Body of pancreas (tissue), 4 donors: ENCODE measurements at regions not wholly inside any gene's neighbourhood (a gene's known extent, or its start where the extent isn't known, plus 50 kb on each side); places are given as distances from the start of the nearest gene placed in this dataset.
"Not testable (repeated sequence)": the region's sequence is repeated elsewhere in the genome, so short reads cannot be mapped to it uniquely, and the experiment has no call there.

Experiments used
- ATAC-seq: fragments of 150-250 bp; one replicate; pipeline ENCODE4 v1.9.1; 2016
- DNase-seq, 4 donors: peaks; one replicate each; pipeline ENCODE4 v3.0.0-alpha.2; 2019
- H3K27ac ChIP-seq, 4 donors: fragments of 200-600 bp; sonication (generic); 1 replicate in 3 of 4; 2 replicates in 1 of 4; pipeline versions ENCODE4 v1.5.1 to v1.6.1; 2016 to 2019; ENCODE audit warnings: mild to moderate bottlenecking in 1 of 4, mixed read lengths in 1 of 4, moderate library complexity in 1 of 4
- H3K27me3 ChIP-seq, 2 donors: fragments of 200-600 bp; sonication (generic); one replicate each; pipeline ENCODE4 v1.6.0; 2016; ENCODE audit warnings: mild to moderate bottlenecking in 1 of 2
- H3K36me3 ChIP-seq, 2 donors: fragments of 200-600 bp; sonication (generic); replicated peaks in 1 of 2; 2 replicates each; pipeline ENCODE4 v1.5.1; 2016; ENCODE audit warnings: low read depth in 2 of 2; ENCODE audit not compliant: insufficient read depth in 1 of 2
- H3K4me1 ChIP-seq: fragments of 200-600 bp; sonication (generic); one replicate; pipeline ENCODE4 v1.6.0; 2016
- H3K4me3 ChIP-seq, 2 donors: fragments of 200-600 bp; sonication (generic); 1 replicate in 1 of 2; 2 replicates in 1 of 2; pipeline ENCODE4 v1.5.1; 2016 to 2019
- H3K9me3 ChIP-seq, 3 donors: fragments of 200-600 bp; sonication (generic); 1 replicate in 2 of 3; 2 replicates in 1 of 3; pipeline ENCODE4 v1.5.1; 2016
- CTCF ChIP-seq, 7 experiments: fragments of 450-650 bp in 4 of 7; fragments of 200-600 bp in 3 of 7; sonication (generic) in 3 of 7; IDR thresholded peaks; one replicate each; pipeline ENCODE4 v1.5.1; 2016 to 2019; ENCODE audit warnings: antibody characterized with exemption in 7 of 7
- POLR2A ChIP-seq, 3 donors: fragments of 450-650 bp; IDR thresholded peaks; one replicate each; pipeline ENCODE4 v1.6.1; 2016; ENCODE audit warnings: antibody characterized with exemption in 3 of 3, mild to moderate bottlenecking in 2 of 3
- WGBS, 2 donors: methylation state at CpG; one replicate each; pipeline ENCODE4 v1.1.5; 2017; 5-methylcytosine and 5-hydroxymethylcytosine counted together
- intact Hi-C: fragments of 100-400 bp; cut with DNase I; formaldehyde crosslinking; loops from one replicate; pipeline ENCODE4 v1.15.1; 2023

- no peaks in the 10 kb centered on the region for H3K9me3 ChIP-seq
- H3K4me3 ChIP-seq: no peak overlapping the region
- no peaks in the 10 kb centered on the region for H3K4me1 ChIP-seq
- no peak for ATAC-seq
- intact Hi-C loops: no loop called here
- H3K27ac ChIP-seq: no peak overlapping the region
- no peak for DNase-seq
- 48 to 54% methylated on average over 2 of the region's 2 CpGs for WGBS, 2 donors
- no peaks in the 10 kb centered on the region for H3K27me3 ChIP-seq
- TF ChIP-seq CTCF (IDR thresholded peaks at IDR 0.05): no peak
- TF ChIP-seq POLR2A (IDR thresholded peaks at IDR 0.05): no peak
- H3K36me3 ChIP-seq: no peaks in the 10 kb centered on the region
Observed at GRCh38 chr2:198628596-198628995, 824.2 kb downstream of the PLCL1 start.

GRCh38 chr2:198622986-198623730 is 818.8 kb downstream of the PLCL1 start:
- TF ChIP-seq CTCF (IDR thresholded peaks at IDR 0.05): no peak
- no peak for TF ChIP-seq POLR2A (IDR thresholded peaks at IDR 0.05)
- ATAC-seq (no peak), DNase-seq (no peak)
- no peaks in the 10 kb centered on the region for H3K9me3 ChIP-seq
- WGBS, 2 donors: 70 to 77% methylated on average over 3 of the region's 3 CpGs
- no peaks in the 10 kb centered on the region for H3K36me3 ChIP-seq
- no peak overlapping the region for H3K4me3 ChIP-seq
- no peak overlapping the region for H3K27ac ChIP-seq
- intact Hi-C loops: no loop called here
- H3K27me3 ChIP-seq: no peaks in the 10 kb centered on the region
- no peaks in the 10 kb centered on the region for H3K4me1 ChIP-seq

- Histone ChIP-seq H3K27me3 (no peaks in the 10 kb centered on the region), H3K4me1 (no peaks in the 10 kb centered on the region), H3K4me3 (no peak overlapping the region), H3K27ac (no peak overlapping the region), H3K9me3 (no peaks in the 10 kb centered on the region), H3K36me3 (no peaks in the 10 kb centered on the region)
- DNase-seq (no peak), ATAC-seq (no peak)
- intact Hi-C loops: no loop called here
- TF ChIP-seq POLR2A (IDR thresholded peaks at IDR 0.05): no peak
- no peak for TF ChIP-seq CTCF (IDR thresholded peaks at IDR 0.05)
- 47 to 51% methylated on average over 4 of the region's 4 CpGs for WGBS, 2 donors
Observed at GRCh38 chr2:198615972-198616371, 811.6 kb downstream of the PLCL1 start.

- no peaks in the 10 kb centered on the region for H3K27me3 ChIP-seq
- 37 to 53% methylated on average over 3 of the region's 3 CpGs for WGBS, 2 donors
- no peak for TF ChIP-seq POLR2A (IDR thresholded peaks at IDR 0.05)
- TF ChIP-seq CTCF (IDR thresholded peaks at IDR 0.05): no peak
- H3K27ac ChIP-seq: no peak overlapping the region
- no peaks in the 10 kb centered on the region for H3K9me3 ChIP-seq
- intact Hi-C loops: no loop called here
- H3K36me3 ChIP-seq: no peaks in the 10 kb centered on the region
- ATAC-seq (no peak), DNase-seq (no peak)
- no peaks in the 10 kb centered on the region for H3K4me1 ChIP-seq
- no peak overlapping the region for H3K4me3 ChIP-seq
Observed at GRCh38 chr2:198611201-198611600, 806.8 kb downstream of the PLCL1 start.

GRCh38 chr2:198604599-198604998 is 800.2 kb downstream of the PLCL1 start:
- 89 to 91% methylated on average over 1 of the region's 1 CpG for WGBS, 2 donors
- Histone ChIP-seq H3K4me1 (no peaks in the 10 kb centered on the region), H3K27me3 (no peaks in the 10 kb centered on the region), H3K4me3 (no peak overlapping the region), H3K36me3 (no peaks in the 10 kb centered on the region), H3K27ac (no peak overlapping the region), H3K9me3 (no peaks in the 10 kb centered on the region)
- no peak for TF ChIP-seq POLR2A (IDR thresholded peaks at IDR 0.05)
- TF ChIP-seq CTCF (IDR thresholded peaks at IDR 0.05): no peak
- DNase-seq (no peak), ATAC-seq (no peak)
- intact Hi-C loops: no loop called here

- not testable (repeated sequence) for DNase-seq
Observed at GRCh38 chr2:198602986-198603385, 798.6 kb downstream of the PLCL1 start.

More at GRCh38 chr2:198602986-198603385, 798.6 kb downstream of the PLCL1 start:
- 84% methylated on average over 15 of the region's 15 CpGs for WGBS, 2 donors
- H3K27me3 ChIP-seq, H3K9me3 ChIP-seq, H3K27ac ChIP-seq, H3K36me3 ChIP-seq, intact Hi-C loops, ATAC-seq, H3K4me1 ChIP-seq, H3K4me3 ChIP-seq: not testable (repeated sequence)
